Endothelial cell of umbilical vein (primary cell): ENCODE measurements at regions not wholly inside any gene's neighbourhood (a gene's known extent, or its start where the extent isn't known, plus 50 kb on each side); places are given as distances from the start of the nearest gene placed in this dataset.

Experiments
- BruUV-seq: library from RNA; stranded (reverse); fragments of 400-500 nt; replicated peaks from 2 replicates; lab custom pipeline; 2021; lab: Mats Ljungman, UMichigan
- CTCF ChIA-PET: fragments of 300-600, 350-600 bp; sonication (Branson Sonifier 250); formaldehyde crosslinking; loops from one replicate; lab custom pipeline; 2021; ENCODE audit warnings: antibody characterized with exemption, inconsistent platforms; lab: Charles Lee
- POLR2A ChIA-PET: fragments of 300-600, 350-600 bp; sonication (Branson Sonifier 250); formaldehyde crosslinking; loops from one replicate; lab custom pipeline; 2021; ENCODE audit warnings: antibody characterized with exemption, inconsistent platforms; lab: Charles Lee
- DNase-seq: peaks from one replicate; pipeline ENCODE4 v3.0.0-alpha.2; 2011; ENCODE audit warnings: low read depth, low spot score
- FAIRE-seq: peaks from 2 replicates; lab custom pipeline; 2011; peaks lifted over from hg19 to GRCh38; lab: Jason Lieb, UNC
- H2AFZ ChIP-seq: 2 replicates; pipeline ENCODE4 v1.6.0; 2012; ENCODE audit warnings: low read depth, low read length, control low read depth, inconsistent platforms
- H3K27ac ChIP-seq: 2 replicates; pipeline ENCODE4 v1.5.1; 2011; ENCODE audit warnings: low read depth, mild to moderate bottlenecking, control low read depth, low read length, moderate library complexity; ENCODE audit not compliant: insufficient read depth
- H3K27me3 ChIP-seq, 2 experiments: 2 replicates each; pipeline versions ENCODE4 v1.6.0 to v1.6.1; 2011; ENCODE audit warnings: low read length in 2 of 2, mixed read lengths in 1 of 2; ENCODE audit not compliant: control insufficient read depth in 2 of 2, insufficient read depth in 2 of 2
- H3K36me3 ChIP-seq, 2 experiments: 2 replicates in 1 of 2; 3 replicates in 1 of 2; pipeline ENCODE4 v1.5.1; 2011; ENCODE audit warnings: low read length in 2 of 2, mild to moderate bottlenecking in 1 of 2, moderate library complexity in 1 of 2; ENCODE audit not compliant: control insufficient read depth in 2 of 2, insufficient read depth in 2 of 2; ENCODE audit errors: extremely low read depth in 1 of 2
- H3K4me1 ChIP-seq: 3 replicates; pipeline ENCODE4 v1.5.1; 2011; ENCODE audit warnings: mild to moderate bottlenecking, low read length; ENCODE audit not compliant: control insufficient read depth, insufficient read depth; ENCODE audit errors: extremely low read depth
- H3K4me2 ChIP-seq: 2 replicates; pipeline ENCODE4 v1.6.1; 2011; ENCODE audit warnings: low read length, control low read depth, mixed read lengths; ENCODE audit not compliant: insufficient read depth
- H3K4me3 ChIP-seq, 3 experiments: fragments of 200-600 bp in 1 of 3; sonication (generic), shearing (Covaris generic) in 1 of 3; replicated peaks in 1 of 3; 2 replicates each; pipeline ENCODE4 v1.5.1; 2011 to 2016; ENCODE audit warnings: control low read depth in 3 of 3, low read length in 3 of 3, mild to moderate bottlenecking in 2 of 3, inconsistent platforms in 1 of 3, low read depth in 1 of 3, moderate library complexity in 1 of 3; ENCODE audit not compliant: insufficient read depth in 1 of 3
- H3K79me2 ChIP-seq: 2 replicates; pipeline ENCODE4 v1.6.0; 2012; ENCODE audit warnings: low read length, inconsistent platforms; ENCODE audit not compliant: control insufficient read depth, insufficient read depth
- H3K9ac ChIP-seq: replicated peaks from 2 replicates; pipeline ENCODE3; 2011; ENCODE audit warnings: low read length, control low read depth; ENCODE audit not compliant: insufficient read depth; ENCODE audit errors: extremely low read depth
- H3K9me1 ChIP-seq: replicated peaks from 3 replicates; pipeline ENCODE4 v1.6.0; 2011; ENCODE audit warnings: mild to moderate bottlenecking, low read length; ENCODE audit not compliant: control insufficient read depth, insufficient read depth; ENCODE audit errors: extremely low read depth
- H3K9me3 ChIP-seq: replicated peaks from 2 replicates; pipeline ENCODE4 v1.5.1; 2012; ENCODE audit warnings: low read length, inconsistent platforms; ENCODE audit not compliant: control insufficient read depth, insufficient read depth
- H4K20me1 ChIP-seq: replicated peaks from 2 replicates; pipeline ENCODE3; 2011; ENCODE audit warnings: mild to moderate bottlenecking, low read length; ENCODE audit not compliant: control insufficient read depth, insufficient read depth; ENCODE audit errors: extremely low read depth
- EZH2 ChIP-seq: IDR thresholded peaks from 2 replicates; pipeline ENCODE4 v1.6.1; 2012; ENCODE audit warnings: borderline replicate concordance, low read depth, mild to moderate bottlenecking, moderate library complexity, low read length, inconsistent platforms; ENCODE audit not compliant: severe bottlenecking
- FOS ChIP-seq: IDR thresholded peaks from 2 replicates; pipeline ENCODE4 v1.6.1; 2011; ENCODE audit warnings: mild to moderate bottlenecking, low read length, moderate library complexity, borderline replicate concordance; ENCODE audit not compliant: insufficient read depth
- GATA2 ChIP-seq: IDR thresholded peaks from 2 replicates; pipeline ENCODE4 v1.7.0; 2011; ENCODE audit warnings: low read depth, mild to moderate bottlenecking, moderate library complexity, mixed read lengths, low read length; ENCODE audit not compliant: insufficient read length, insufficient read depth
- JUN ChIP-seq: IDR thresholded peaks from 2 replicates; pipeline ENCODE4 v1.6.1; 2011; ENCODE audit warnings: borderline replicate concordance, low read depth; ENCODE audit not compliant: insufficient read length, insufficient read depth
- MYC ChIP-seq: IDR thresholded peaks from one replicate; pipeline ENCODE4 v1.6.1; 2011; ENCODE audit warnings: mild to moderate bottlenecking, low read depth, low read length
- POLR2A ChIP-seq: IDR thresholded peaks from 2 replicates; pipeline ENCODE4 v1.6.1; 2012; ENCODE audit warnings: low read depth, mild to moderate bottlenecking, control low read depth, low read length
- POLR2AphosphoS5 ChIP-seq: IDR thresholded peaks from 2 replicates; pipeline ENCODE4 v1.6.1; 2012; ENCODE audit warnings: low read depth, mild to moderate bottlenecking, control low read depth, low read length, moderate library complexity; ENCODE audit not compliant: insufficient read depth
- dilution Hi-C: fragments of 300-500 bp; cut with MboI; formaldehyde crosslinking; loops from one replicate; pipeline ENCODE4 v1.15.0; 2019; ENCODE audit warnings: low sequenced_read_pairs; ENCODE audit not compliant: extremely low pct_ligation_motif_present
- intact Hi-C: fragments of 100-400 bp; cut with micrococcal nuclease; formaldehyde crosslinking; loops from one replicate; pipeline ENCODE4 v1.10.0; 2022
- TF ChIP-seq, protein P1 (sequence below), 2 donors: IDR thresholded peaks; 1 replicate in 1 of 2; 2 replicates in 1 of 2; pipeline ENCODE4 v1.5.1; 2011; ENCODE audit warnings: low read length in 2 of 2, mild to moderate bottlenecking in 2 of 2, moderate library complexity in 2 of 2, control low read depth in 1 of 2, inconsistent platforms in 1 of 2, low read depth in 1 of 2; ENCODE audit not compliant: insufficient read depth in 1 of 2; ENCODE audit errors: extremely low read depth in 1 of 2
- TF ChIP-seq, protein P2 (sequence below): IDR thresholded peaks from 2 replicates; pipeline ENCODE4 v1.6.1; 2011; ENCODE audit not compliant: insufficient read depth, insufficient read length

DNA sequence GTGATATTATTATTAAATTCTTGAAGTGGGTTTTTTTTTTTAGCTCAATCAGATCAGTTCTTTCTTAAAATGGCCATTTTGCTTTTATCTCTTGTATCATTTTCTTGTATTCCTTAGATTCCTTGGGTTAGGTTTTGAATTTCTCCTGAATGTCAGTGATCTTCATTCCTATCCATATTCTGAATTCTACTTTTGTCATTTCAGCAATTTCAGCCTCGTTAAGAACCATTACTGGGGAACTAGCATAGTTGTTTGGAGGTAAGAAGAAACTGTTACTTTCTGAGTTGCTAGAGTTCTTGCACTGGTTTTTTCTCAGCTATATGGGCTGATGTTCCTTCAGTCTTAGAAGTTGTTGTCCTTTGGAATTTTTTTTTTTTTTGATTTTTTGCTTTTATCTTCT, 293.1 kb downstream of the MAP2K4 start:
- Histone ChIP-seq H3K9me1 (no peaks in the 10 kb centered on the region), H3K27me3 (no peaks in the 10 kb centered on the region), H3K4me3 (no peak overlapping the region), H2AFZ (no peak overlapping the region), H3K79me2 (no peaks in the 10 kb centered on the region), H3K4me1 (no peaks in the 10 kb centered on the region), H3K36me3 (no peaks in the 10 kb centered on the region), H3K9ac (no peak overlapping the region), H3K4me2 (no peak overlapping the region), H4K20me1 (no peaks in the 10 kb centered on the region), H3K27ac (no peak overlapping the region), H3K9me3 (peaks cover 2% of the 10 kb centered on the region)
- CTCF ChIA-PET, result interaction anchor here (1.1 to 1.2 kb wide), 2 partner anchors 17 to 29 kb away, joined by 3 to 4 read pairs; no protein-coding TSS in a partner anchor
- DNase-seq (no peak), FAIRE-seq (no peak)
- no TSS peak for BruUV-seq
- dilution Hi-C loops, result no loop called here
- intact Hi-C loops, result no loop called here
- POLR2A ChIA-PET, result no interaction called here
- TF ChIP-seq FOS (no peak), EZH2 (no peak), GATA2 (no peak), POLR2AphosphoS5 (no peak), POLR2A (no peak), MYC (no peak), JUN (no peak)
- TF ChIP-seq, protein P1, sequence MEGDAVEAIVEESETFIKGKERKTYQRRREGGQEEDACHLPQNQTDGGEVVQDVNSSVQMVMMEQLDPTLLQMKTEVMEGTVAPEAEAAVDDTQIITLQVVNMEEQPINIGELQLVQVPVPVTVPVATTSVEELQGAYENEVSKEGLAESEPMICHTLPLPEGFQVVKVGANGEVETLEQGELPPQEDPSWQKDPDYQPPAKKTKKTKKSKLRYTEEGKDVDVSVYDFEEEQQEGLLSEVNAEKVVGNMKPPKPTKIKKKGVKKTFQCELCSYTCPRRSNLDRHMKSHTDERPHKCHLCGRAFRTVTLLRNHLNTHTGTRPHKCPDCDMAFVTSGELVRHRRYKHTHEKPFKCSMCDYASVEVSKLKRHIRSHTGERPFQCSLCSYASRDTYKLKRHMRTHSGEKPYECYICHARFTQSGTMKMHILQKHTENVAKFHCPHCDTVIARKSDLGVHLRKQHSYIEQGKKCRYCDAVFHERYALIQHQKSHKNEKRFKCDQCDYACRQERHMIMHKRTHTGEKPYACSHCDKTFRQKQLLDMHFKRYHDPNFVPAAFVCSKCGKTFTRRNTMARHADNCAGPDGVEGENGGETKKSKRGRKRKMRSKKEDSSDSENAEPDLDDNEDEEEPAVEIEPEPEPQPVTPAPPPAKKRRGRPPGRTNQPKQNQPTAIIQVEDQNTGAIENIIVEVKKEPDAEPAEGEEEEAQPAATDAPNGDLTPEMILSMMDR (IDR thresholded peaks at IDR 0.05; ENCODE audit: extremely low read depth in 1 of 2, insufficient read depth in 1 of 2, low read depth in 1 of 2, low read length in 2 of 2), result no peak
- TF ChIP-seq, protein P2, sequence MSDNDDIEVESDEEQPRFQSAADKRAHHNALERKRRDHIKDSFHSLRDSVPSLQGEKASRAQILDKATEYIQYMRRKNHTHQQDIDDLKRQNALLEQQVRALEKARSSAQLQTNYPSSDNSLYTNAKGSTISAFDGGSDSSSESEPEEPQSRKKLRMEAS, result no peak
